ENCODE measurements at regions not wholly inside any gene's neighbourhood (a gene's known extent, or its start where the extent isn't known, plus 50 kb on each side); places are given as distances from the start of the nearest gene placed in this dataset.

- ATAC-seq (ENCODE audit: low read depth in 2 of 2) = no peak
- no peaks in the 10 kb centered on the region for H3K27me3 Mint-ChIP-seq
- H3K4me3 Mint-ChIP-seq = no peak overlapping the region
- no peak overlapping the region for H3K27ac Mint-ChIP-seq
- H3K4me1 Mint-ChIP-seq = no peaks in the 10 kb centered on the region
- DNase-seq = no peak
- no peaks in the 10 kb centered on the region for H3K36me3 Mint-ChIP-seq
- peaks cover 0 to 3% (median 0%) of the 10 kb centered on the region in 7 donors for H3K9me3 Mint-ChIP-seq
- Histone ChIP-seq H3K27ac (ENCODE audit: insufficient read depth, low read length, poor library complexity, severe bottlenecking) (no peak overlapping the region), H3K9me3 (ENCODE audit: control insufficient read depth in 2 of 2, low read length in 2 of 2) (no peaks in the 10 kb centered on the region), H3K36me3 (ENCODE audit: control insufficient read depth, insufficient read depth, low read length) (no peaks in the 10 kb centered on the region), H3K27me3 (ENCODE audit: control insufficient read depth, insufficient read depth, low read length) (no peaks in the 10 kb centered on the region), H3K4me1 (ENCODE audit: control insufficient read depth, insufficient read depth, low read length, poor library complexity, severe bottlenecking) (no peaks in the 10 kb centered on the region), H3K4me3 (ENCODE audit: low read depth, low read length) (no peak overlapping the region)
Observed at GRCh38 chr13:105266615-105267014, 1268.8 kb downstream of the EFNB2 start.

- Histone ChIP-seq H3K36me3 (ENCODE audit: control insufficient read depth, insufficient read depth, low read length) (no peaks in the 10 kb centered on the region), H3K4me3 (ENCODE audit: low read depth, low read length) (no peak overlapping the region), H3K4me1 (ENCODE audit: control insufficient read depth, insufficient read depth, low read length, poor library complexity, severe bottlenecking) (no peaks in the 10 kb centered on the region), H3K27ac (ENCODE audit: insufficient read depth, low read length, poor library complexity, severe bottlenecking) (no peak overlapping the region), H3K27me3 (ENCODE audit: control insufficient read depth, insufficient read depth, low read length) (no peaks in the 10 kb centered on the region), H3K9me3 (ENCODE audit: control insufficient read depth in 2 of 2, low read length in 2 of 2) (no peaks in the 10 kb centered on the region)
- no peak overlapping the region for H3K4me3 Mint-ChIP-seq
- peaks cover 0 to 3% (median 0%) of the 10 kb centered on the region in 7 donors for H3K9me3 Mint-ChIP-seq
- DNase-seq (no peak), ATAC-seq (ENCODE audit: low read depth in 2 of 2) (no peak)
- no peaks in the 10 kb centered on the region for H3K27me3 Mint-ChIP-seq
- H3K4me1 Mint-ChIP-seq = no peaks in the 10 kb centered on the region
- H3K27ac Mint-ChIP-seq = no peak overlapping the region
- no peaks in the 10 kb centered on the region for H3K36me3 Mint-ChIP-seq
Observed at GRCh38 chr13:105262579-105262978, 1272.9 kb downstream of the EFNB2 start.

GRCh38 chr13:105259426-105259825, 1276.0 kb downstream of the EFNB2 start:
- H3K27me3 ChIP-seq (ENCODE audit: control insufficient read depth, insufficient read depth, low read length) = no peaks in the 10 kb centered on the region
- no peaks in the 10 kb centered on the region for H3K36me3 ChIP-seq (ENCODE audit: control insufficient read depth, insufficient read depth, low read length)
- H3K4me3 ChIP-seq (ENCODE audit: low read depth, low read length) = no peak overlapping the region
- no peaks in the 10 kb centered on the region for H3K4me1 Mint-ChIP-seq
- H3K27me3 Mint-ChIP-seq = no peaks in the 10 kb centered on the region
- no peaks in the 10 kb centered on the region for H3K4me1 ChIP-seq (ENCODE audit: control insufficient read depth, insufficient read depth, low read length, poor library complexity, severe bottlenecking)
- peaks cover 0 to 3% (median 0%) of the 10 kb centered on the region in 7 donors for H3K9me3 Mint-ChIP-seq
- H3K4me3 Mint-ChIP-seq = no peak overlapping the region
- DNase-seq (no peak), ATAC-seq (ENCODE audit: low read depth in 2 of 2) (no peak)
- no peak overlapping the region for H3K27ac Mint-ChIP-seq
- H3K36me3 Mint-ChIP-seq = no peaks in the 10 kb centered on the region
- no peaks in the 10 kb centered on the region for H3K9me3 ChIP-seq (ENCODE audit: control insufficient read depth in 2 of 2, low read length in 2 of 2)
- H3K27ac ChIP-seq (ENCODE audit: insufficient read depth, low read length, poor library complexity, severe bottlenecking) = no peak overlapping the region

GRCh38 chr13:105255472-105255871, 1280.0 kb downstream of the EFNB2 start:
- H3K9me3 ChIP-seq (ENCODE audit: control insufficient read depth in 2 of 2, low read length in 2 of 2) = no peaks in the 10 kb centered on the region
- H3K4me3 ChIP-seq (ENCODE audit: low read depth, low read length) = no peak overlapping the region
- H3K4me3 Mint-ChIP-seq = no peak overlapping the region
- no peaks in the 10 kb centered on the region for H3K36me3 Mint-ChIP-seq
- no peak overlapping the region for H3K27ac Mint-ChIP-seq
- no peaks in the 10 kb centered on the region for H3K4me1 ChIP-seq (ENCODE audit: control insufficient read depth, insufficient read depth, low read length, poor library complexity, severe bottlenecking)
- no peaks in the 10 kb centered on the region for H3K27me3 Mint-ChIP-seq
- ATAC-seq (ENCODE audit: low read depth in 2 of 2) (no peak), DNase-seq (no peak)
- H3K4me1 Mint-ChIP-seq = no peaks in the 10 kb centered on the region
- no peaks in the 10 kb centered on the region for H3K27me3 ChIP-seq (ENCODE audit: control insufficient read depth, insufficient read depth, low read length)
- no peak overlapping the region for H3K27ac ChIP-seq (ENCODE audit: insufficient read depth, low read length, poor library complexity, severe bottlenecking)
- peaks cover 0 to 8% (median 0%) of the 10 kb centered on the region in 7 donors for H3K9me3 Mint-ChIP-seq
- no peaks in the 10 kb centered on the region for H3K36me3 ChIP-seq (ENCODE audit: control insufficient read depth, insufficient read depth, low read length)

- Histone ChIP-seq H3K27me3 (ENCODE audit: control insufficient read depth, insufficient read depth, low read length) (no peaks in the 10 kb centered on the region), H3K4me1 (ENCODE audit: control insufficient read depth, insufficient read depth, low read length, poor library complexity, severe bottlenecking) (no peaks in the 10 kb centered on the region), H3K9me3 (ENCODE audit: control insufficient read depth in 2 of 2, low read length in 2 of 2) (no peaks in the 10 kb centered on the region), H3K27ac (ENCODE audit: insufficient read depth, low read length, poor library complexity, severe bottlenecking) (no peak overlapping the region), H3K4me3 (ENCODE audit: low read depth, low read length) (no peak overlapping the region), H3K36me3 (ENCODE audit: control insufficient read depth, insufficient read depth, low read length) (no peaks in the 10 kb centered on the region)
- Mint-ChIP-seq H3K9me3 (peaks cover 0 to 11% (median 0%) of the 10 kb centered on the region in 7 donors), H3K4me1 (no peaks in the 10 kb centered on the region), H3K27ac (no peak overlapping the region), H3K36me3 (no peaks in the 10 kb centered on the region), H3K4me3 (no peak overlapping the region), H3K27me3 (no peaks in the 10 kb centered on the region)
- DNase-seq = no peak
- no peak for ATAC-seq (ENCODE audit: low read depth in 2 of 2)
Observed at GRCh38 chr13:105251293-105251692, 1284.2 kb downstream of the EFNB2 start.

GRCh38 chr13:105247830-105248229, 1287.6 kb downstream of the EFNB2 start:
- Histone ChIP-seq H3K4me1 (ENCODE audit: control insufficient read depth, insufficient read depth, low read length, poor library complexity, severe bottlenecking) (no peaks in the 10 kb centered on the region), H3K9me3 (ENCODE audit: control insufficient read depth in 2 of 2, low read length in 2 of 2) (no peaks in the 10 kb centered on the region), H3K4me3 (ENCODE audit: low read depth, low read length) (no peak overlapping the region), H3K27ac (ENCODE audit: insufficient read depth, low read length, poor library complexity, severe bottlenecking) (no peak overlapping the region), H3K27me3 (ENCODE audit: control insufficient read depth, insufficient read depth, low read length) (no peaks in the 10 kb centered on the region), H3K36me3 (ENCODE audit: control insufficient read depth, insufficient read depth, low read length) (no peaks in the 10 kb centered on the region)
- Mint-ChIP-seq H3K4me3 (no peak overlapping the region), H3K9me3 (peaks cover 0 to 9% (median 3%) of the 10 kb centered on the region in 7 donors), H3K27me3 (no peaks in the 10 kb centered on the region), H3K27ac (no peak overlapping the region), H3K4me1 (no peaks in the 10 kb centered on the region), H3K36me3 (no peaks in the 10 kb centered on the region)
- no peak for ATAC-seq (ENCODE audit: low read depth in 2 of 2)
- DNase-seq = no peak

GRCh38 chr13:105240371-105240770, 1295.1 kb downstream of the EFNB2 start:
- H3K9me3 ChIP-seq (ENCODE audit: control insufficient read depth in 2 of 2, low read length in 2 of 2) = no peaks in the 10 kb centered on the region
- Mint-ChIP-seq H3K27me3 (no peaks in the 10 kb centered on the region), H3K9me3 (peaks cover 0 to 6% (median 0%) of the 10 kb centered on the region in 7 donors), H3K4me1 (no peaks in the 10 kb centered on the region), H3K27ac (no peak overlapping the region), H3K36me3 (no peaks in the 10 kb centered on the region), H3K4me3 (no peak overlapping the region)
- no peaks in the 10 kb centered on the region for H3K4me1 ChIP-seq (ENCODE audit: control insufficient read depth, insufficient read depth, low read length, poor library complexity, severe bottlenecking)
- no peak overlapping the region for H3K4me3 ChIP-seq (ENCODE audit: low read depth, low read length)
- DNase-seq (no peak), ATAC-seq (ENCODE audit: low read depth in 2 of 2) (no peak)
- no peak overlapping the region for H3K27ac ChIP-seq (ENCODE audit: insufficient read depth, low read length, poor library complexity, severe bottlenecking)
- H3K36me3 ChIP-seq (ENCODE audit: control insufficient read depth, insufficient read depth, low read length) = no peaks in the 10 kb centered on the region
- no peaks in the 10 kb centered on the region for H3K27me3 ChIP-seq (ENCODE audit: control insufficient read depth, insufficient read depth, low read length)

- no peaks in the 10 kb centered on the region for H3K27me3 Mint-ChIP-seq
- DNase-seq = no peak
Observed at GRCh38 chr13:105232439-105232838, 1303.0 kb downstream of the EFNB2 start.

More at GRCh38 chr13:105232439-105232838, 1303.0 kb downstream of the EFNB2 start:
- Histone ChIP-seq H3K36me3 (ENCODE audit: control insufficient read depth, insufficient read depth, low read length) (no peaks in the 10 kb centered on the region), H3K9me3 (ENCODE audit: control insufficient read depth in 2 of 2, low read length in 2 of 2) (no peaks in the 10 kb centered on the region), H3K4me3 (ENCODE audit: low read depth, low read length) (no peak overlapping the region), H3K27ac (ENCODE audit: insufficient read depth, low read length, poor library complexity, severe bottlenecking) (no peak overlapping the region), H3K27me3 (ENCODE audit: control insufficient read depth, insufficient read depth, low read length) (no peaks in the 10 kb centered on the region), H3K4me1 (ENCODE audit: control insufficient read depth, insufficient read depth, low read length, poor library complexity, severe bottlenecking) (no peaks in the 10 kb centered on the region)
- Mint-ChIP-seq H3K36me3 (no peaks in the 10 kb centered on the region), H3K9me3 (peaks cover 0 to 11% (median 3%) of the 10 kb centered on the region in 7 donors), H3K4me1 (no peaks in the 10 kb centered on the region), H3K27ac (no peak overlapping the region), H3K4me3 (no peak overlapping the region)
- ATAC-seq (ENCODE audit: low read depth in 2 of 2) = no peak

All from CD4-positive, CD25-positive, alpha-beta regulatory T cell (primary cell).